ENCODE measurements at regions not wholly inside any gene's neighbourhood (a gene's known extent, or its start where the extent isn't known, plus 50 kb on each side); places are given as distances from the start of the nearest gene placed in this dataset.
A peak's percentile ranks its signal among the peaks of the same experiment; 100 is the strongest.

- DNase-seq (peak; percentile 67), ATAC-seq (ENCODE audit: insufficient read depth, low read depth) (peak; percentile 95)
- peak overlapping the region; percentile 35 for H3K9ac ChIP-seq (ENCODE audit: low read depth, low read length)
- TF ChIP-seq EZH2 (IDR thresholded peaks at IDR 0.05; ENCODE audit: borderline replicate concordance, low read depth, low read length, severe bottlenecking): no peak
- peak overlapping the region; percentile 50 for H3K4me2 ChIP-seq (ENCODE audit: insufficient read depth, low read length)
- H2AFZ ChIP-seq (ENCODE audit: low read depth, low read length): 0 out of 2 replicates have a peak overlapping the region, but pooled peaks have one; percentile 21
- H3K36me3 ChIP-seq (ENCODE audit: insufficient read depth, low read length): no peaks in the 10 kb centered on the region
- peak overlapping the region in 1 of 2 experiments; percentile 25; a peak in 1 of 4 replicates for H3K4me3 ChIP-seq (ENCODE audit: low read depth in 1 of 2, low read length in 2 of 2)
- H3K27me3 ChIP-seq (ENCODE audit: insufficient read depth, low read length, poor library complexity): no peaks in the 10 kb centered on the region
- H3K27ac ChIP-seq (ENCODE audit: low read length): peak overlapping the region; percentile 78
- peaks cover 30% of the 10 kb centered on the region for H3K4me1 ChIP-seq (ENCODE audit: insufficient read depth, low read length)
- no peaks in the 10 kb centered on the region for H3K79me2 ChIP-seq (ENCODE audit: insufficient read depth, low read length)
- H4K20me1 ChIP-seq (ENCODE audit: insufficient read depth, low read length): no peaks in the 10 kb centered on the region
- no peaks in the 10 kb centered on the region for H3K9me3 ChIP-seq (ENCODE audit: insufficient read depth, low read length, severe bottlenecking)
These were observed 60.4 kb upstream of the NABP1 start for GRCh38 chr2:191617575-191617974.

- no peak for DNase-seq
- peak; percentile 37 for ATAC-seq (ENCODE audit: insufficient read depth, low read depth)
- Histone ChIP-seq H3K27ac (ENCODE audit: low read length) (peak overlapping the region; percentile 78), H3K9ac (ENCODE audit: low read depth, low read length) (peak overlapping the region; percentile 35), H2AFZ (ENCODE audit: low read depth, low read length) (peak overlapping the region; percentile 21), H3K79me2 (ENCODE audit: insufficient read depth, low read length) (no peaks in the 10 kb centered on the region), H3K27me3 (ENCODE audit: insufficient read depth, low read length, poor library complexity) (no peaks in the 10 kb centered on the region), H3K36me3 (ENCODE audit: insufficient read depth, low read length) (no peaks in the 10 kb centered on the region), H3K9me3 (ENCODE audit: insufficient read depth, low read length, severe bottlenecking) (no peaks in the 10 kb centered on the region), H3K4me1 (ENCODE audit: insufficient read depth, low read length) (peaks cover 37% of the 10 kb centered on the region), H4K20me1 (ENCODE audit: insufficient read depth, low read length) (no peaks in the 10 kb centered on the region), H3K4me3 (ENCODE audit: low read depth in 1 of 2, low read length in 2 of 2) (peak overlapping the region in 1 of 2 experiments; percentile 25; a peak in 2 of 4 replicates), H3K4me2 (ENCODE audit: insufficient read depth, low read length) (peak overlapping the region; percentile 50)
- no peak for TF ChIP-seq CTCF (IDR thresholded peaks at IDR 0.05; ENCODE audit: borderline replicate concordance, extremely low read depth, low read length, poor library complexity, severe bottlenecking)
- no peak for TF ChIP-seq EZH2 (IDR thresholded peaks at IDR 0.05; ENCODE audit: borderline replicate concordance, low read depth, low read length, severe bottlenecking)
These were observed 59.7 kb upstream of the NABP1 start for GRCh38 chr2:191618046-191618780.

- Histone ChIP-seq H3K4me1 (ENCODE audit: insufficient read depth, low read length) (peaks cover 42% of the 10 kb centered on the region), H3K27ac (ENCODE audit: low read length) (peak overlapping the region; percentile 78), H2AFZ (ENCODE audit: low read depth, low read length) (no peak overlapping the region), H3K9ac (ENCODE audit: low read depth, low read length) (no peak overlapping the region), H3K9me3 (ENCODE audit: insufficient read depth, low read length, severe bottlenecking) (no peaks in the 10 kb centered on the region), H3K27me3 (ENCODE audit: insufficient read depth, low read length, poor library complexity) (no peaks in the 10 kb centered on the region), H3K36me3 (ENCODE audit: insufficient read depth, low read length) (no peaks in the 10 kb centered on the region), H4K20me1 (ENCODE audit: insufficient read depth, low read length) (no peaks in the 10 kb centered on the region), H3K4me3 (ENCODE audit: low read depth in 1 of 2, low read length in 2 of 2) (no peak overlapping the region), H3K79me2 (ENCODE audit: insufficient read depth, low read length) (no peaks in the 10 kb centered on the region), H3K4me2 (ENCODE audit: insufficient read depth, low read length) (peak overlapping the region; percentile 50; the same call in 1 of the 2 replicates)
- no peak for DNase-seq
- no peak for ATAC-seq (ENCODE audit: insufficient read depth, low read depth)
- TF ChIP-seq EZH2 (IDR thresholded peaks at IDR 0.05; ENCODE audit: borderline replicate concordance, low read depth, low read length, severe bottlenecking): no peak
- no peak for TF ChIP-seq CTCF (IDR thresholded peaks at IDR 0.05; ENCODE audit: borderline replicate concordance, extremely low read depth, low read length, poor library complexity, severe bottlenecking)
These were observed 59.1 kb upstream of the NABP1 start for GRCh38 chr2:191618786-191619185.

GRCh38 chr2:191620144-191620543 lies 57.8 kb upstream of the NABP1 start:
- ATAC-seq (ENCODE audit: insufficient read depth, low read depth) (no peak), DNase-seq (no peak)
- no peak overlapping the region; the same call in 1 of the 2 replicates for H2AFZ ChIP-seq (ENCODE audit: low read depth, low read length)
- H3K9me3 ChIP-seq (ENCODE audit: insufficient read depth, low read length, severe bottlenecking): no peaks in the 10 kb centered on the region
- TF ChIP-seq EZH2 (IDR thresholded peaks at IDR 0.05; ENCODE audit: borderline replicate concordance, low read depth, low read length, severe bottlenecking) (no peak), CTCF (IDR thresholded peaks at IDR 0.05; ENCODE audit: borderline replicate concordance, extremely low read depth, low read length, poor library complexity, severe bottlenecking) (no peak)
- H3K79me2 ChIP-seq (ENCODE audit: insufficient read depth, low read length): no peaks in the 10 kb centered on the region
- H3K4me2 ChIP-seq (ENCODE audit: insufficient read depth, low read length): no peak overlapping the region
- peaks cover 56% of the 10 kb centered on the region for H3K4me1 ChIP-seq (ENCODE audit: insufficient read depth, low read length)
- no peaks in the 10 kb centered on the region for H4K20me1 ChIP-seq (ENCODE audit: insufficient read depth, low read length)
- H3K9ac ChIP-seq (ENCODE audit: low read depth, low read length): no peak overlapping the region
- no peaks in the 10 kb centered on the region for H3K27me3 ChIP-seq (ENCODE audit: insufficient read depth, low read length, poor library complexity)
- no peaks in the 10 kb centered on the region for H3K36me3 ChIP-seq (ENCODE audit: insufficient read depth, low read length)
- H3K27ac ChIP-seq (ENCODE audit: low read length): no peak overlapping the region
- no peak overlapping the region for H3K4me3 ChIP-seq (ENCODE audit: low read depth in 1 of 2, low read length in 2 of 2)
